NCI-H1436 (cell line): ENCODE measurements at regions not wholly inside any gene's neighbourhood (a gene's known extent, or its start where the extent isn't known, plus 50 kb on each side); places are given as distances from the start of the nearest gene placed in this dataset.
"Not testable (repeated sequence)": the region's sequence is repeated elsewhere in the genome, so short reads cannot be mapped to it uniquely, and the experiment has no call there.

Experiments used
- DNase-seq: peaks from one replicate; lab custom pipeline; 2025; lab: John Stamatoyannopoulos, UW

GRCh38 chr5:99441235-99441634, 512.4 kb upstream of the CHD1 start:
- DNase-seq, result no peak

- DNase-seq, result no peak
Observed at GRCh38 chr5:99438619-99439018, 509.8 kb upstream of the CHD1 start.

- DNase-seq, result no peak
Observed at GRCh38 chr5:99437986-99438385, 509.2 kb upstream of the CHD1 start.

GRCh38 chr5:99423396-99423795, 494.6 kb upstream of the CHD1 start:
- DNase-seq, result not testable (repeated sequence)

- not testable (repeated sequence) for DNase-seq
Observed at GRCh38 chr5:99418640-99419039, 489.8 kb upstream of the CHD1 start.

- not testable (repeated sequence) for DNase-seq
Observed at GRCh38 chr5:99410386-99410785, 481.6 kb upstream of the CHD1 start.

- DNase-seq, result not testable (repeated sequence)
Observed at GRCh38 chr5:99404764-99405302, 476.0 kb upstream of the CHD1 start.

GRCh38 chr5:99400571-99400970, 471.8 kb upstream of the CHD1 start:
- not testable (repeated sequence) for DNase-seq

- no peak for DNase-seq
Observed at GRCh38 chr5:99398976-99399375, 470.2 kb upstream of the CHD1 start.

- DNase-seq, result no peak
Observed at GRCh38 chr5:99386406-99387077, 457.7 kb upstream of the CHD1 start.

- DNase-seq, result no peak
Observed at GRCh38 chr5:99379187-99379586, 450.4 kb upstream of the CHD1 start.

GRCh38 chr5:99378443-99378842, 449.6 kb upstream of the CHD1 start:
- DNase-seq, result no peak

GRCh38 chr5:99369797-99370593, 441.2 kb upstream of the CHD1 start:
- peak; percentile 86 for DNase-seq

GRCh38 chr5:99368726-99369125, 439.9 kb upstream of the CHD1 start:
- DNase-seq, result no peak

- no peak for DNase-seq
Observed at GRCh38 chr5:99355881-99356280, 427.1 kb upstream of the CHD1 start.

- DNase-seq, result no peak
Observed at GRCh38 chr5:99349787-99350186, 421.0 kb upstream of the CHD1 start.

- DNase-seq, result no peak
Observed at GRCh38 chr5:99348597-99348996, 419.8 kb upstream of the CHD1 start.

- DNase-seq, result not testable (repeated sequence)
Observed at GRCh38 chr5:99339758-99340157, 411.0 kb upstream of the CHD1 start.

- no peak for DNase-seq
Observed at GRCh38 chr5:99334936-99335335, 406.1 kb upstream of the CHD1 start.

GRCh38 chr5:99331061-99331460, 402.3 kb upstream of the CHD1 start:
- DNase-seq, result peak; percentile 67

- peak; percentile 66 for DNase-seq
Observed at GRCh38 chr5:99320436-99320835, 391.6 kb upstream of the CHD1 start.

- peak; percentile 63 for DNase-seq
Observed at GRCh38 chr5:99317136-99317535, 388.3 kb upstream of the CHD1 start.

- no peak for DNase-seq
Observed at GRCh38 chr5:99316484-99316883, 387.7 kb upstream of the CHD1 start.
